Hepatocyte (in vitro differentiated cells): ENCODE measurements at regions not wholly inside any gene's neighbourhood (a gene's known extent, or its start where the extent isn't known, plus 50 kb on each side); places are given as distances from the start of the nearest gene placed in this dataset.

Experiments
- CTCF ChIP-seq: fragments of 200-600 bp; sonication (generic); IDR thresholded peaks from 2 replicates; pipeline ENCODE4 v1.5.1; 2016; ENCODE audit warnings: antibody characterized with exemption, mild to moderate bottlenecking; ENCODE audit not compliant: poor library complexity
- EZH2 ChIP-seq: fragments of 200-600 bp; sonication (generic); IDR thresholded peaks from 2 replicates; pipeline ENCODE4 v1.6.1; 2016; ENCODE audit warnings: antibody characterized with exemption, mild to moderate bottlenecking, borderline replicate concordance
- EZH2phosphoT487 ChIP-seq: fragments of 200-600 bp; sonication (generic); IDR thresholded peaks from one replicate; pipeline ENCODE4 v1.6.1; 2018; ENCODE audit warnings: antibody characterized with exemption, mild to moderate bottlenecking, low read depth, moderate library complexity; ENCODE audit not compliant: unreplicated experiment, severe bottlenecking

- no peak for TF ChIP-seq CTCF
- no peak for TF ChIP-seq EZH2
- no peak for TF ChIP-seq EZH2phosphoT487
Observed at GRCh38 chr17:5640726-5641125, 56.4 kb upstream of the NLRP1 start.
